ENCODE measurements at regions not wholly inside any gene's neighbourhood (a gene's known extent, or its start where the extent isn't known, plus 50 kb on each side); places are given as distances from the start of the nearest gene placed in this dataset.

GRCh38 chr21:19900149-19900548 is 1098.1 kb upstream of the NCAM2 start:
- FAIRE-seq (no peak), DNase-seq (ENCODE audit: insufficient read length, low spot score) (no peak)
- TF ChIP-seq POLR2A (IDR thresholded peaks at IDR 0.05; ENCODE audit: low read depth, low read length) = no peak

- no peak for DNase-seq (ENCODE audit: insufficient read length, low spot score)
These were observed 1089.8 kb upstream of the NCAM2 start for GRCh38 chr21:19908390-19908789.

GRCh38 chr21:19914028-19914427 is 1084.2 kb upstream of the NCAM2 start:
- DNase-seq (ENCODE audit: insufficient read length, low spot score) = no peak
- TF ChIP-seq POLR2A (IDR thresholded peaks at IDR 0.05; ENCODE audit: low read depth, low read length) = no peak
- FAIRE-seq = no peak

More at GRCh38 chr21:19908390-19908789, 1089.8 kb upstream of the NCAM2 start:
- no peak for TF ChIP-seq POLR2A (IDR thresholded peaks at IDR 0.05; ENCODE audit: low read depth, low read length)
- FAIRE-seq = no peak

- FAIRE-seq = no peak
- TF ChIP-seq POLR2A (IDR thresholded peaks at IDR 0.05; ENCODE audit: low read depth, low read length) = no peak
- no peak for DNase-seq (ENCODE audit: insufficient read length, low spot score)
These were observed 1077.0 kb upstream of the NCAM2 start for GRCh38 chr21:19921211-19921610.

- no peak for TF ChIP-seq POLR2A (IDR thresholded peaks at IDR 0.05; ENCODE audit: low read depth, low read length)
- FAIRE-seq = no peak
- DNase-seq (ENCODE audit: insufficient read length, low spot score) = no peak
These were observed 1076.1 kb upstream of the NCAM2 start for GRCh38 chr21:19922122-19922521.

GRCh38 chr21:19935467-19935866 is 1062.7 kb upstream of the NCAM2 start:
- FAIRE-seq (no peak), DNase-seq (ENCODE audit: insufficient read length, low spot score) (no peak)
- TF ChIP-seq POLR2A (IDR thresholded peaks at IDR 0.05; ENCODE audit: low read depth, low read length) = no peak

- no peak for FAIRE-seq
- TF ChIP-seq POLR2A (IDR thresholded peaks at IDR 0.05; ENCODE audit: low read depth, low read length) = no peak
- no peak for DNase-seq (ENCODE audit: insufficient read length, low spot score)
These were observed 1060.6 kb upstream of the NCAM2 start for GRCh38 chr21:19937619-19938018.

- no peak for FAIRE-seq
- TF ChIP-seq POLR2A (IDR thresholded peaks at IDR 0.05; ENCODE audit: low read depth, low read length) = no peak
- no peak for DNase-seq (ENCODE audit: insufficient read length, low spot score)
These were observed 1056.6 kb upstream of the NCAM2 start for GRCh38 chr21:19941626-19942025.

- DNase-seq (ENCODE audit: insufficient read length, low spot score) (no peak), FAIRE-seq (no peak)
- no peak for TF ChIP-seq POLR2A (IDR thresholded peaks at IDR 0.05; ENCODE audit: low read depth, low read length)
These were observed 1047.9 kb upstream of the NCAM2 start for GRCh38 chr21:19950347-19950746.

GRCh38 chr21:19969156-19969555 is 1029.1 kb upstream of the NCAM2 start:
- FAIRE-seq (no peak), DNase-seq (ENCODE audit: insufficient read length, low spot score) (no peak)
- TF ChIP-seq POLR2A (IDR thresholded peaks at IDR 0.05; ENCODE audit: low read depth, low read length) = no peak

GRCh38 chr21:19981938-19982337 is 1016.3 kb upstream of the NCAM2 start:
- FAIRE-seq (no peak), DNase-seq (ENCODE audit: insufficient read length, low spot score) (no peak)
- TF ChIP-seq POLR2A (IDR thresholded peaks at IDR 0.05; ENCODE audit: low read depth, low read length) = no peak

- no peak for TF ChIP-seq POLR2A (IDR thresholded peaks at IDR 0.05; ENCODE audit: low read depth, low read length)
- FAIRE-seq (no peak), DNase-seq (ENCODE audit: insufficient read length, low spot score) (no peak)
These were observed 1011.8 kb upstream of the NCAM2 start for GRCh38 chr21:19986396-19986795.

GRCh38 chr21:19987671-19988070 is 1010.5 kb upstream of the NCAM2 start:
- FAIRE-seq (no peak), DNase-seq (ENCODE audit: insufficient read length, low spot score) (no peak)
- TF ChIP-seq POLR2A (IDR thresholded peaks at IDR 0.05; ENCODE audit: low read depth, low read length) = no peak

- TF ChIP-seq POLR2A (IDR thresholded peaks at IDR 0.05; ENCODE audit: low read depth, low read length) = no peak
- DNase-seq (ENCODE audit: insufficient read length, low spot score) (no peak), FAIRE-seq (no peak)
These were observed 1005.7 kb upstream of the NCAM2 start for GRCh38 chr21:19992540-19992939.

GRCh38 chr21:19993268-19993667 is 1004.9 kb upstream of the NCAM2 start:
- FAIRE-seq (no peak), DNase-seq (ENCODE audit: insufficient read length, low spot score) (no peak)
- no peak for TF ChIP-seq POLR2A (IDR thresholded peaks at IDR 0.05; ENCODE audit: low read depth, low read length)

- DNase-seq (ENCODE audit: insufficient read length, low spot score) (no peak), FAIRE-seq (no peak)
- no peak for TF ChIP-seq POLR2A (IDR thresholded peaks at IDR 0.05; ENCODE audit: low read depth, low read length)
These were observed 1003.0 kb upstream of the NCAM2 start for GRCh38 chr21:19995253-19995652.

All from H54 (cell line).